HEK293T (cell line): ENCODE measurements at regions not wholly inside any gene's neighbourhood (a gene's known extent, or its start where the extent isn't known, plus 50 kb on each side); places are given as distances from the start of the nearest gene placed in this dataset.

ENCODE experiments used
- FOXA1 ChIP-seq: fragments of 450-650 bp; IDR thresholded peaks from 2 replicates; pipeline ENCODE4 v1.6.1; 2016; ENCODE audit warnings: mild to moderate bottlenecking
- FOXK2 ChIP-seq: fragments of 450-650 bp; IDR thresholded peaks from 2 replicates; pipeline ENCODE4 v1.6.1; 2016; ENCODE audit warnings: mild to moderate bottlenecking
- FOXM1 ChIP-seq: fragments of 450-650 bp; IDR thresholded peaks from 2 replicates; pipeline ENCODE4 v1.6.1; 2017; ENCODE audit warnings: mild to moderate bottlenecking, borderline replicate concordance
- SP1 ChIP-seq: fragments of 450-650 bp; IDR thresholded peaks from 2 replicates; pipeline ENCODE4 v1.6.1; 2017

DNA sequence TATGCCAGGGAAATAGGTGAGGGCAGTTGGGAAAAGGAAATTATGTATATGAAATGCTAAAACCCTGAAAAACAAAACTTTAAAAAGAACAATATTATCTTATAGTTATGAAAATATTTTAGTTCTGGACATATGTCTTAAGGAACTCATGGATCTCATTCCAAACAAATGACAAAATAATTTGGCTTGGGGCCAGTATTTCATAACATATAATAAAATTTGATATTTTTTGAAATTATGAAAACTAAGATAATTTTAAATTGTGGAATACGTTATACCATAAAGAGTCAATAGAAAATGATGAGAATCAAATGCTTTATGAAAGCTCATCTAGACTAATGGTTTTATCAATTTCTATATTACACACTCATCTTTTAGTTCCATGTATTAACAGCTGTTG lies 173.8 kb upstream of the DCN start:
- no peak for TF ChIP-seq FOXM1
- TF ChIP-seq SP1: no peak
- TF ChIP-seq FOXA1: no peak
- TF ChIP-seq FOXK2: no peak
